ENCODE measurements at regions not wholly inside any gene's neighbourhood (a gene's known extent, or its start where the extent isn't known, plus 50 kb on each side); places are given as distances from the start of the nearest gene placed in this dataset.

GRCh38 chr11:15607361-15608036, 492.8 kb downstream of the INSC start:
- H3K4me3 ChIP-seq (replicated peaks; ENCODE audit: low read depth, low read length): no peak overlapping the region
- DNase-seq (ENCODE audit: low read depth): no peak
- no peak for TF ChIP-seq CTCF (IDR thresholded peaks at IDR 0.05; ENCODE audit: low read length, missing control alignments)

GRCh38 chr11:15609445-15609844, 494.7 kb downstream of the INSC start:
- no peak for TF ChIP-seq CTCF (IDR thresholded peaks at IDR 0.05; ENCODE audit: low read length, missing control alignments)
- no peak overlapping the region for H3K4me3 ChIP-seq (replicated peaks; ENCODE audit: low read depth, low read length)
- no peak for DNase-seq (ENCODE audit: low read depth)

- DNase-seq (ENCODE audit: low read depth): no peak
- TF ChIP-seq CTCF (IDR thresholded peaks at IDR 0.05; ENCODE audit: low read length, missing control alignments): no peak
Observed at GRCh38 chr11:15610881-15611280, 496.2 kb downstream of the INSC start.

GRCh38 chr11:15613251-15613650, 498.5 kb downstream of the INSC start:
- TF ChIP-seq CTCF (IDR thresholded peaks at IDR 0.05; ENCODE audit: low read length, missing control alignments): no peak
- no peak for DNase-seq (ENCODE audit: low read depth)

More at GRCh38 chr11:15610881-15611280, 496.2 kb downstream of the INSC start:
- no peak overlapping the region for H3K4me3 ChIP-seq (replicated peaks; ENCODE audit: low read depth, low read length)

GRCh38 chr11:15613789-15614188, 499.1 kb downstream of the INSC start:
- no peak overlapping the region for H3K4me3 ChIP-seq (replicated peaks; ENCODE audit: low read depth, low read length)
- TF ChIP-seq CTCF (IDR thresholded peaks at IDR 0.05; ENCODE audit: low read length, missing control alignments): no peak
- no peak for DNase-seq (ENCODE audit: low read depth)

More at GRCh38 chr11:15613251-15613650, 498.5 kb downstream of the INSC start:
- H3K4me3 ChIP-seq (replicated peaks; ENCODE audit: low read depth, low read length): no peak overlapping the region

- H3K4me3 ChIP-seq (replicated peaks; ENCODE audit: low read depth, low read length): no peak overlapping the region
- TF ChIP-seq CTCF (IDR thresholded peaks at IDR 0.05; ENCODE audit: low read length, missing control alignments): no peak
- no peak for DNase-seq (ENCODE audit: low read depth)
Observed at GRCh38 chr11:15615398-15616096, 500.8 kb downstream of the INSC start.

All from fibroblast of pulmonary artery (primary cell).